Right lobe of liver (tissue), 4 donors: ENCODE measurements at regions not wholly inside any gene's neighbourhood (a gene's known extent, or its start where the extent isn't known, plus 50 kb on each side); places are given as distances from the start of the nearest gene placed in this dataset.

Experiments
- CTCF ChIP-seq, 4 donors: fragments of 200-600 bp in 3 of 4; fragments of 450-650 bp in 1 of 4; IDR thresholded peaks; one replicate each; pipeline versions ENCODE4 v1.5.1 to v1.8.0; 2016 to 2022; ENCODE audit warnings: antibody characterized with exemption in 4 of 4, mild to moderate bottlenecking in 2 of 4
- POLR2A ChIP-seq: fragments of 450-650 bp; IDR thresholded peaks from one replicate; pipeline ENCODE4 v1.6.1; 2017; ENCODE audit warnings: antibody characterized with exemption, mild to moderate bottlenecking
- donor health status: DM: no; HTN: no; CAD: no.
- donor health status: DM: no; HTN: no; CAD: no.
- donor health status: DM: no; HTN: yes; CAD: no.

- no peak for TF ChIP-seq CTCF (IDR thresholded peaks at IDR 0.05)
- no peak for TF ChIP-seq POLR2A
These were observed 1774.6 kb upstream of the PCDH20 start for GRCh38 chr13:63190219-63190618.
